GM23338 (cell line): ENCODE measurements at regions not wholly inside any gene's neighbourhood (a gene's known extent, or its start where the extent isn't known, plus 50 kb on each side); places are given as distances from the start of the nearest gene placed in this dataset.

Source experiments
- ATAC-seq: fragments of 200-7000 bp; cut with Tn5 transposase; 3 replicates; pipeline ENCODE4 v1.9.1; 2020
- DNase-seq: peaks from one replicate; pipeline ENCODE4 v3.0.0-alpha.2; 2015; ENCODE audit warnings: low spot score
- H2AFZ ChIP-seq: fragments of 200-600 bp; sonication (generic); 2 replicates; pipeline ENCODE4 v1.8.0; 2016; ENCODE audit warnings: antibody characterized with exemption, mild to moderate bottlenecking, moderate library complexity
- H3F3A ChIP-seq: fragments of 200-600 bp; sonication (generic); replicated peaks from 2 replicates; pipeline ENCODE4 v1.8.0; 2017; ENCODE audit warnings: antibody characterized with exemption, mixed run types, low read depth
- H3K27ac ChIP-seq: fragments of 200-600 bp; sonication (generic); 2 replicates; pipeline ENCODE4 v1.6.1; 2016; ENCODE audit warnings: low read depth
- H3K27me3 ChIP-seq: fragments of 200-600 bp; sonication (generic); 2 replicates; pipeline ENCODE4 v1.8.0; 2016; ENCODE audit warnings: mild to moderate bottlenecking, mixed run types, moderate library complexity; ENCODE audit not compliant: insufficient read depth
- H3K36me3 ChIP-seq: fragments of 200-600 bp; sonication (generic); 2 replicates; pipeline ENCODE4 v1.8.0; 2016; ENCODE audit warnings: mild to moderate bottlenecking; ENCODE audit not compliant: insufficient read depth
- H3K4me1 ChIP-seq: fragments of 200-600 bp; sonication (generic); 2 replicates; pipeline ENCODE4 v1.8.0; 2016; ENCODE audit warnings: mild to moderate bottlenecking, moderate library complexity; ENCODE audit not compliant: insufficient read depth
- H3K4me2 ChIP-seq: fragments of 200-600 bp; sonication (generic); 2 replicates; pipeline ENCODE4 v1.7.1; 2017; ENCODE audit warnings: mixed run types
- H3K4me3 ChIP-seq: fragments of 200-600 bp; sonication (generic); 2 replicates; pipeline ENCODE4 v1.6.1; 2016; ENCODE audit warnings: mixed run types
- H3K79me2 ChIP-seq: fragments of 200-600 bp; sonication (generic); replicated peaks from 2 replicates; pipeline ENCODE4 v1.8.0; 2017; ENCODE audit warnings: mild to moderate bottlenecking; ENCODE audit not compliant: insufficient read depth
- H3K9me2 ChIP-seq: fragments of 200-600 bp; sonication (generic); 2 replicates; pipeline ENCODE4 v1.8.0; 2017; ENCODE audit not compliant: insufficient read depth
- H4K20me1 ChIP-seq: fragments of 200-600 bp; sonication (generic); replicated peaks from 2 replicates; pipeline ENCODE4 v1.8.0; 2017; ENCODE audit warnings: mild to moderate bottlenecking; ENCODE audit not compliant: insufficient read depth
- H3K27ac Mint-ChIP-seq: 2 replicates; pipeline ENCODE4 v1.8.0; 2020; ENCODE audit warnings: inconsistent platforms, mild to moderate bottlenecking, moderate library complexity, mixed read lengths
- H3K27me3 Mint-ChIP-seq: 3 replicates; pipeline ENCODE4 v1.8.0; 2022; ENCODE audit warnings: low read depth, mild to moderate bottlenecking, moderate library complexity, mixed read lengths, inconsistent platforms; ENCODE audit not compliant: insufficient read depth, poor library complexity
- H3K36me3 Mint-ChIP-seq: 3 replicates; pipeline ENCODE4 v1.8.0; 2021; ENCODE audit warnings: low read depth, mild to moderate bottlenecking, inconsistent platforms, moderate library complexity, mixed read lengths
- H3K4me1 Mint-ChIP-seq: 3 replicates; pipeline ENCODE4 v1.8.0; 2020; ENCODE audit warnings: mild to moderate bottlenecking, inconsistent platforms, mixed read lengths
- H3K4me3 Mint-ChIP-seq: 3 replicates; pipeline ENCODE4 v1.8.0; 2021; ENCODE audit warnings: moderate library complexity, mild to moderate bottlenecking, inconsistent platforms, mixed read lengths
- H3K9me3 Mint-ChIP-seq: 3 replicates; pipeline ENCODE4 v1.8.0; 2020; ENCODE audit warnings: moderate library complexity, mild to moderate bottlenecking, inconsistent platforms, mixed read lengths
- CREB1 ChIP-seq: fragments of 250-450 bp; sonication (Bioruptor Pico); IDR thresholded peaks from 2 replicates; pipeline ENCODE4 v1.5.0; 2020; ENCODE audit warnings: low read depth, mild to moderate bottlenecking, moderate library complexity
- CTCF ChIP-seq, 2 experiments: fragments of 200-600 bp in 1 of 2; sonication (generic) in 1 of 2; conservative IDR thresholded peaks; 2 replicates each; pipeline versions ENCODE4 v1.5.1 to v1.6.1; 2016 to 2017; ENCODE audit warnings: antibody characterized with exemption in 2 of 2, low read depth in 2 of 2, mild to moderate bottlenecking in 2 of 2, moderate library complexity in 1 of 2
- EZH2 ChIP-seq: fragments of 200-600 bp; sonication (generic); IDR thresholded peaks from one replicate; pipeline ENCODE4 v1.8.0; 2017; ENCODE audit warnings: antibody characterized with exemption, mild to moderate bottlenecking, low read depth; ENCODE audit not compliant: unreplicated experiment
- EZH2phosphoT487 ChIP-seq: fragments of 200-600 bp; sonication (generic); IDR thresholded peaks from one replicate; pipeline ENCODE4 v1.8.1; 2018; ENCODE audit warnings: antibody characterized with exemption; ENCODE audit not compliant: unreplicated experiment
- JUNB ChIP-seq: IDR thresholded peaks from one replicate; pipeline ENCODE4 v1.6.1; 2016; ENCODE audit warnings: antibody characterized with exemption; ENCODE audit not compliant: unreplicated experiment
- NANOG ChIP-seq: IDR thresholded peaks from 2 replicates; pipeline ENCODE4 v1.6.1; 2016; ENCODE audit warnings: antibody characterized with exemption, borderline replicate concordance
- POLR2AphosphoS5 ChIP-seq: IDR thresholded peaks from 2 replicates; pipeline ENCODE4 v1.6.1; 2016; ENCODE audit warnings: antibody characterized with exemption, low read depth
- REST ChIP-seq: IDR thresholded peaks from one replicate; pipeline ENCODE4 v1.6.1; 2018; ENCODE audit warnings: antibody characterized with exemption; ENCODE audit not compliant: unreplicated experiment
- STAT1 ChIP-seq: IDR thresholded peaks from one replicate; pipeline ENCODE4 v1.6.1; 2016; ENCODE audit warnings: antibody characterized with exemption; ENCODE audit not compliant: unreplicated experiment
- ZNF114 ChIP-seq: fragments of 250-450 bp; sonication (Bioruptor Pico); IDR thresholded peaks from 2 replicates; pipeline ENCODE4 v1.5.0; 2020; ENCODE audit warnings: mild to moderate bottlenecking, moderate library complexity
- ZNF331 ChIP-seq: fragments of 250-450 bp; sonication (Bioruptor Pico); IDR thresholded peaks from 2 replicates; pipeline ENCODE4 v1.5.0; 2020; ENCODE audit warnings: low read depth, mild to moderate bottlenecking, moderate library complexity
- TF ChIP-seq, protein P1 (sequence below): IDR thresholded peaks from 2 replicates; pipeline ENCODE4 v1.6.1; 2016; ENCODE audit warnings: antibody characterized with exemption

DNA sequence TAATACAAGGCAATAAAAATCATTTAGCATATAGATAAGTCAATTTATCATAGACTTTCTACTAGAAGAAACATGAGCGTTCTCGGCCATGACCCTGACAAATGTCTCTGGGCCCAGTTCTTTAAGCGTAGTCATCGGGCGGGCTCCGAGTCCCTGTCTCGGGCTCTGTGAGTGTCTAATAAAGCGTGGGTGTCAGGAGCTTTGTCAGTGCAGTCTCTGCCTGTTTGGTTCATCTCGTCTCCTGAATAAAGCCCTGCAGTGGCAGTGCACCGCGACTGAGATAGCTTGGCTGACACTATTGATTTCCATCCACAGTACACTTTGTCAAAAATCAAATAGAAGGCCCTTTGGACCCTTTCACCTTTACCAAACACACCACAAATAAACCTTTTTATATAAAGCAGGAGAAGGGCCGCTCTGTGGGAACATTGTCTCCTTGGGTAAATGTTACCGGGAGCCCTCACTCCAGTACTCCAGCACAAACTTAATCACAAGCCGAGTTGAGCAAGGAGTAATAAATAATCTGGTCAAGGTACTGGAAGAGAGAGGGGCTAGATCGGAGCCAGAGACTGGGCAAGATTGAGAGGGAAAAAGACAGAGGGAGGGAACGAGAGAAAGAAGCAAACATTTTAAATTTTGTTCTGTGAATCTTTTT, 368.2 kb upstream of the TSHZ3 start:
- Histone ChIP-seq H3K27me3 (no peaks in the 10 kb centered on the region), H3K4me2 (no peak overlapping the region), H3K4me3 (no peak overlapping the region), H3F3A (no peaks in the 10 kb centered on the region), H3K9me2 (0 out of 2 replicates have a peak, but pooled peaks cover 4% of the 10 kb centered on the region), H3K79me2 (no peaks in the 10 kb centered on the region), H3K36me3 (no peaks in the 10 kb centered on the region), H3K27ac (no peak overlapping the region), H2AFZ (peak overlapping the region; percentile 67), H3K4me1 (no peaks in the 10 kb centered on the region; the same call in 1 of the 2 replicates), H4K20me1 (no peaks in the 10 kb centered on the region)
- no peaks in the 10 kb centered on the region for H3K9me3 Mint-ChIP-seq
- peaks cover 29% of the 10 kb centered on the region; the same call in 2 of the 3 replicates for H3K4me1 Mint-ChIP-seq
- no peaks in the 10 kb centered on the region for H3K27me3 Mint-ChIP-seq
- H3K36me3 Mint-ChIP-seq, result no peaks in the 10 kb centered on the region
- no peak overlapping the region; the same call in 1 of the 2 replicates for H3K27ac Mint-ChIP-seq
- ATAC-seq (no peak; the same call in 2 of the 3 replicates), DNase-seq (no peak)
- no peak overlapping the region for H3K4me3 Mint-ChIP-seq
- TF ChIP-seq ZNF331 (CRISPR knock-in tag), result no peak
- TF ChIP-seq ZNF114 (CRISPR knock-in tag), result no peak
- TF ChIP-seq EZH2phosphoT487, result no peak
- no peak for TF ChIP-seq POLR2AphosphoS5
- TF ChIP-seq STAT1, result no peak
- TF ChIP-seq CREB1 (CRISPR knock-in tag), result no peak
- TF ChIP-seq CTCF (conservative IDR thresholded peaks at IDR 0.05; ENCODE audit: low read depth in 2 of 2), result no peak
- TF ChIP-seq EZH2, result no peak
- TF ChIP-seq NANOG, result no peak
- TF ChIP-seq, protein P1, sequence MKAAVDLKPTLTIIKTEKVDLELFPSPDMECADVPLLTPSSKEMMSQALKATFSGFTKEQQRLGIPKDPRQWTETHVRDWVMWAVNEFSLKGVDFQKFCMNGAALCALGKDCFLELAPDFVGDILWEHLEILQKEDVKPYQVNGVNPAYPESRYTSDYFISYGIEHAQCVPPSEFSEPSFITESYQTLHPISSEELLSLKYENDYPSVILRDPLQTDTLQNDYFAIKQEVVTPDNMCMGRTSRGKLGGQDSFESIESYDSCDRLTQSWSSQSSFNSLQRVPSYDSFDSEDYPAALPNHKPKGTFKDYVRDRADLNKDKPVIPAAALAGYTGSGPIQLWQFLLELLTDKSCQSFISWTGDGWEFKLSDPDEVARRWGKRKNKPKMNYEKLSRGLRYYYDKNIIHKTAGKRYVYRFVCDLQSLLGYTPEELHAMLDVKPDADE, result no peak
- TF ChIP-seq JUNB, result no peak

- no peak overlapping the region for H3K27ac ChIP-seq
- Mint-ChIP-seq H3K36me3 (no peaks in the 10 kb centered on the region), H3K27ac (no peak overlapping the region), H3K4me3 (no peak overlapping the region), H3K27me3 (no peaks in the 10 kb centered on the region), H3K9me3 (no peaks in the 10 kb centered on the region), H3K4me1 (peaks cover 29% of the 10 kb centered on the region; the same call in 2 of the 3 replicates)
- H3K4me2 ChIP-seq, result no peak overlapping the region
- no peaks in the 10 kb centered on the region for H3K79me2 ChIP-seq
- no peak overlapping the region for H3K4me3 ChIP-seq
- H2AFZ ChIP-seq, result peak overlapping the region; percentile 45; the same call in 1 of the 2 replicates
- no peaks in the 10 kb centered on the region; the same call in 1 of the 2 replicates for H3K4me1 ChIP-seq
- no peaks in the 10 kb centered on the region for H3F3A ChIP-seq
- H4K20me1 ChIP-seq, result no peaks in the 10 kb centered on the region
- H3K36me3 ChIP-seq, result no peaks in the 10 kb centered on the region
- H3K27me3 ChIP-seq, result no peaks in the 10 kb centered on the region
- H3K9me2 ChIP-seq, result 0 out of 2 replicates have a peak, but pooled peaks cover under 1% of the 10 kb centered on the region
- ATAC-seq, result no peak
- DNase-seq, result no peak
- TF ChIP-seq CREB1 (CRISPR knock-in tag), result no peak
- no peak for TF ChIP-seq STAT1
- TF ChIP-seq JUNB, result no peak
- no peak for TF ChIP-seq REST
These were observed 368.8 kb upstream of the TSHZ3 start for GRCh38 chr19:31718032-31718431.
